ENCODE measurements at regions not wholly inside any gene's neighbourhood (a gene's known extent, or its start where the extent isn't known, plus 50 kb on each side); places are given as distances from the start of the nearest gene placed in this dataset.
"Not testable (repeated sequence)": the region's sequence is repeated elsewhere in the genome, so short reads cannot be mapped to it uniquely, and the experiment has no call there.

DNA sequence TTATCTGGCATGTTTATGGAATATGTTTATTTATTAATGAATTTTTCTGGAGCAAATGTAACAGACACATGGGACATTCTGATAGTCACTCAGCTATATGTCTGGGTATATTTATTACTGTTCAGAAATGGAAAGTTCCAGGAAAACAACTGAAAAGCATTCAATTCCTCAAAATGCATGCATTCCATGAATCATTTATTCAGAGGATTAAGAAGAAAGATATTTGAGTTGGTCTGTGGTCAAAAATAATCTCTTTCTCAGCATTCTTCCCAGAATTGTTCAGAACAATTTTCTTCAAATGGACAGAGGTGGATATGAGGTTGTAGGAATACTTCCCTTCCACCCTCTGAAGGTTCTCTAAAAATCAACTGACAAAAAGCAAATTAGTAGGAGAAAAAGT is 97.6 kb upstream of the ITGB1 start:
- TF ChIP-seq, protein P1, sequence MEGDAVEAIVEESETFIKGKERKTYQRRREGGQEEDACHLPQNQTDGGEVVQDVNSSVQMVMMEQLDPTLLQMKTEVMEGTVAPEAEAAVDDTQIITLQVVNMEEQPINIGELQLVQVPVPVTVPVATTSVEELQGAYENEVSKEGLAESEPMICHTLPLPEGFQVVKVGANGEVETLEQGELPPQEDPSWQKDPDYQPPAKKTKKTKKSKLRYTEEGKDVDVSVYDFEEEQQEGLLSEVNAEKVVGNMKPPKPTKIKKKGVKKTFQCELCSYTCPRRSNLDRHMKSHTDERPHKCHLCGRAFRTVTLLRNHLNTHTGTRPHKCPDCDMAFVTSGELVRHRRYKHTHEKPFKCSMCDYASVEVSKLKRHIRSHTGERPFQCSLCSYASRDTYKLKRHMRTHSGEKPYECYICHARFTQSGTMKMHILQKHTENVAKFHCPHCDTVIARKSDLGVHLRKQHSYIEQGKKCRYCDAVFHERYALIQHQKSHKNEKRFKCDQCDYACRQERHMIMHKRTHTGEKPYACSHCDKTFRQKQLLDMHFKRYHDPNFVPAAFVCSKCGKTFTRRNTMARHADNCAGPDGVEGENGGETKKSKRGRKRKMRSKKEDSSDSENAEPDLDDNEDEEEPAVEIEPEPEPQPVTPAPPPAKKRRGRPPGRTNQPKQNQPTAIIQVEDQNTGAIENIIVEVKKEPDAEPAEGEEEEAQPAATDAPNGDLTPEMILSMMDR (IDR thresholded peaks at IDR 0.05; ENCODE audit: insufficient read depth, low read length, severe bottlenecking): no peak
- FAIRE-seq (no peak), DNase-seq (ENCODE audit: low read depth) (no peak)
- no peak overlapping the region for H3K4me3 ChIP-seq (ENCODE audit: low read depth, low read length)
- H3K27me3 ChIP-seq (ENCODE audit: control insufficient read depth, insufficient read depth, low read length): no peaks in the 10 kb centered on the region
- H3K36me3 ChIP-seq (ENCODE audit: control insufficient read depth, insufficient read depth, low read length): no peaks in the 10 kb centered on the region

DNA sequence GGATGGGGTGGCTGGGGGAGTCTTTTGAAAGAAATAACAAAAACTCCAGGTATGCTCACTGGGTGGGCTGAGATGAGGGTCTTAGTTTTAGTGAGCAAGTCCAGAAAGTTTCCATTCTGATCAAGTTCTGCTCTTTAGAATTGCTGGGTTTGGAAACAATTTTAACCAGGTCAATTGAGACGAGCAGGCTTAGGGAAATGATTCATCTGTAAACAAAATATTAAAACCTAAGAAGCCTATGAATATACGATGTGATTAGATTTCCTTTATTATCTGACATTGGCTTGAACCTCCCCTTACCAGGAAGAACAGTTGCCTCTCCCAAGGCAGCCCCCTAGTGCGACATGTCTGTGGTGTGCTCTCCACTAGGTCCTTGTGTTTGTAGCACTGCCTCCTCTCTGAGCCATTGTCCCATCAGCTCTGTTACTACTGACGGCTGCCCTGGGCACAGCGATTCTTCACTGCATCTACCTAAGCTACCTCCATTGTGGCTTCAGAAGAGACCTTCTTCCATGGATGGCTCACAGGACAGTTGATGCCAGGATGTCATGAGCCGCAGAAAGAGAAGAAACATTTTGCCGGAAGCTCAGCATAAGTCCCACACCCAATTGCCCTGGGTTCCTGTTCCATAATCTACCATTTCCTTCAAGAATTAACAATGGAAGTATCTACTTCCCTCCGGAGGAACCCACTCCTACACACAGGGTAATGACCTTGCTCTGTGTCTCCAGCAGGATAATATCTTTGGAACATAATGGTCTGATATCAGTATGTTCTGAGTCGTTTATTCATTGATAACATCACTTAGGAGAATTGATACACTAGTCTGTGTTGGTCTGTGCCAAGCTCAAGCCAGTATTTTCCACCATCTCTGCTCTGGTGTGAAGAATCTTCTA is 95.1 kb upstream of the ITGB1 start:
- Histone ChIP-seq H3K4me3 (ENCODE audit: low read depth, low read length) (no peak overlapping the region), H3K36me3 (ENCODE audit: control insufficient read depth, insufficient read depth, low read length) (no peaks in the 10 kb centered on the region), H3K27me3 (ENCODE audit: control insufficient read depth, insufficient read depth, low read length) (no peaks in the 10 kb centered on the region)
- DNase-seq (ENCODE audit: low read depth) (no peak), FAIRE-seq (no peak)
- TF ChIP-seq, protein P1 (IDR thresholded peaks at IDR 0.05; ENCODE audit: insufficient read depth, low read length, severe bottlenecking): no peak

DNA sequence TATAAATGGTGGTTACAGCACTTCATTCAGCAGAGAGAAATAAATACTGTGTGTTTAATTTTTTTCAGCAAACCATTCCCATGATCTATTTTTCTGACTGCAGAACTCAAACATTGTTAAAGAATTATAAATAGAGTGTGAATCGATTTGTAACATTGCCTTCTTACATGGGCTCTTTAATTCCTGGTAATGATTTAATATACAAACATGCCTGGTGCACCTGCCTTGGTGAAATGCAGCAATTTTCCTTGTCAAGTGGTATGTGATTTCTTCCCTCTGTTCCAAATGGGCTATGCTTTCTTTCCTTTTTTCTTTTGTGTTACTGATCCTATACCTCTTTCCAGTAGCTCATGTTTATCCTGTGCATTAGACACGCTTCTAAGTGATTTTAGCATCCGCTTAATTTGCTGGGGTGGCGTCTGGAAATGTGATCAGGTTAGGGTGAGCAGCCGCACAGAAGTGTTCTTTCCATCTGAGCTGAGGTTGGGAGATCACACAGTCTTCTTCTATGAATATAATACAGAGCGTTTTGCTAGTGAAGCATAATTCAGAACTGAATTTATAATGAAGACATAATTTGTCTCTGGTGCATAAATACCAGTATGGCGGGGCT is 94.3 kb upstream of the ITGB1 start:
- TF ChIP-seq, protein P1 (IDR thresholded peaks at IDR 0.05; ENCODE audit: insufficient read depth, low read length, severe bottlenecking): no peak
- Histone ChIP-seq H3K27me3 (ENCODE audit: control insufficient read depth, insufficient read depth, low read length) (no peaks in the 10 kb centered on the region), H3K4me3 (ENCODE audit: low read depth, low read length) (no peak overlapping the region), H3K36me3 (ENCODE audit: control insufficient read depth, insufficient read depth, low read length) (no peaks in the 10 kb centered on the region)
- DNase-seq (ENCODE audit: low read depth): no peak
- no peak for FAIRE-seq

DNA sequence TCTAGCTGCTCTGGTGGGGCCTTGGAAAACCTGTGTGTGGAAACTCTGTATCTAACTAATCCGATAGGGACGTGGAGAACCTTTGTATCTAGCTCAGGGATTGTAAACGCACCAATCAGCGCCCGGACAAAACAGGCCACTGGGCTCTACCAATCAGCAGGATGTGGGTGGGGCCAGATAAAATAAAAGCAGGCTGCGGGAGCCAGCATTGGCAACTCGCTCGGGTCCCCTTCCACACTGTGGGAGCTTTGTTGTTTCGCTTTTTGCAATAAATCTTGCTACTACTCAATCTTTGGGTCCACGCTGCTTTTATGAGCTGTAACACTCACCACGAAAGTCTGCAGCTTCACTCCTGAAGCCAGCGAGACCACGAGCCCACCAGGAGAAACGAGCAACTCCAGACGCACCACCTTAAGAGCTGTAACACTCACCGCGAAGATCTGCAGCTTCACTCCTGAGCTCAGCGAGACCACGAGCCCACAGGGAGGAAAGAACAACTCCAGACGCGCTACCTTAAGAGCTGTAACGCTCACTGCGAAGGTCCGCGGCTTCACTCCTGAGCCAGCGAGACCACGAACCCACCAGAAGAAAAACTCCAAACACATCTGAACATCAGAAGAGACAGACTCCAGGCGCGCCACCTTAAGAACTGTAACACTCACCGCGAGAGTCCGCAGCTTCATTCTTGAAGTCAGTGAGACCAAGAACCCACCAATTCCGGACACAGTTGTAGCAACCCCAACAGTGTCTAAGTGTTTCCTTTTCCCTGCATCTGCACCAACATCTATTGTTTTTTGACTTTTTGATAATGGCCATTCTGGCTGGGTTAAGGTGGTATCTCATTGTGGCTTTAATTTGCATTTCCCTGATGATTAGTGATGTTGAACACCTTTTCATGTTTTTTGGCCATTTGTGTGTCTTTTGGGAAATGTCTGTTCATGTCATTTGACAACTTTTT is 92.2 kb upstream of the ITGB1 start:
- FAIRE-seq: peak; percentile 62
- not testable (repeated sequence) for DNase-seq (ENCODE audit: low read depth); H3K4me3 ChIP-seq (ENCODE audit: low read depth, low read length); H3K36me3 ChIP-seq (ENCODE audit: control insufficient read depth, insufficient read depth, low read length); H3K27me3 ChIP-seq (ENCODE audit: control insufficient read depth, insufficient read depth, low read length)

DNA sequence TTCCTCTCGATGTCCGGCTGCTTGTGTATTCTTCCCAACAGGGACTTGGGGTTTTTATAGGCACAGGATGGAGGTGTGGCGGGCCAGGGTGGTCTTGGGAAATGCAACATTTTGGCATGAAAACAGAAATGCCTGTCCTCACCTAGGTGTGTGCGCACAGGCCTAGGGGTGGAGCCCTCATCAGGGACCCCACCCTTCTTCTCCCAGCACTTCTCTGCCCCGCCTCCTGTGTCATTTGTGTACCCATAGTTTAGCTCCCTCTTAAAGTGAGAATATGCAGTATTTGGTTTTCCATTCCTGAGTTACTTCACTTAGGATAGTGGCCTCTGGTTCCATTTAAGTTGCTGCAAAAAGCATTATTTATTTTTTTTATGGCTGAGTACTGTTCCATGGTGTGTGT is 90.2 kb upstream of the ITGB1 start:
- TF ChIP-seq, protein P1 (IDR thresholded peaks at IDR 0.05; ENCODE audit: insufficient read depth, low read length, severe bottlenecking): no peak
- no peaks in the 10 kb centered on the region for H3K27me3 ChIP-seq (ENCODE audit: control insufficient read depth, insufficient read depth, low read length)
- H3K4me3 ChIP-seq (ENCODE audit: low read depth, low read length): no peak overlapping the region
- H3K36me3 ChIP-seq (ENCODE audit: control insufficient read depth, insufficient read depth, low read length): no peaks in the 10 kb centered on the region
- DNase-seq (ENCODE audit: low read depth) (no peak), FAIRE-seq (no peak)

DNA sequence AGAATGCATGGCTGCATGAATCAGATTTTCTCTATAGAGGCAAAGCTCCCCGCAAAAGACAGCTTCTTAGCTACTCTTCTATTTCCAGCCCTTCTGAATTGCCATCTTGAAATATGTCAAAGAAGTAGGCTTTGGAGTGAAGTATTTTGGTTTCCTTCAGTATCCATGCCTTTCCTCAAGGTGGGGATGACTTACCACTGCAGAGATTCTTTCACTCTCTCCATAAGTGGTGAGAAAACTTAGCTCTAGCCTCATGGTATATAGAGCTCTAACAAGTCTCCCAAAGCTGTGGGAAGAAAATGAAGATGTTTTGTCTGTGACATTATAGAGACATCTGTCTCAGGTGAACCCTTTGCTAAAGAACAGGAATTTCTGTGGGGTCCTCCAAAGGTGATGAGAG is 89.6 kb upstream of the ITGB1 start:
- Histone ChIP-seq H3K27me3 (ENCODE audit: control insufficient read depth, insufficient read depth, low read length) (no peaks in the 10 kb centered on the region), H3K36me3 (ENCODE audit: control insufficient read depth, insufficient read depth, low read length) (no peaks in the 10 kb centered on the region), H3K4me3 (ENCODE audit: low read depth, low read length) (no peak overlapping the region)
- TF ChIP-seq, protein P1 (IDR thresholded peaks at IDR 0.05; ENCODE audit: insufficient read depth, low read length, severe bottlenecking): no peak
- FAIRE-seq (no peak), DNase-seq (ENCODE audit: low read depth) (no peak)
